HCT116 (cell line): ENCODE measurements at regions not wholly inside any gene's neighbourhood (a gene's known extent, or its start where the extent isn't known, plus 50 kb on each side); places are given as distances from the start of the nearest gene placed in this dataset.

Experiments used
- ATAC-seq: fragments of 200-7000 bp; cut with Tn5 transposase; 2 replicates; pipeline ENCODE4 v1.9.1; 2020; ENCODE audit warnings: mild to moderate bottlenecking, moderate library complexity
- BruUV-seq: library from RNA; stranded (reverse); fragments of 400-500 nt; replicated peaks from 2 replicates; lab custom pipeline; 2021; lab: Mats Ljungman, UMichigan
- CTCF ChIA-PET: fragments of 300-600 bp; sonication (Branson Sonifier 250); formaldehyde crosslinking; loops from one replicate; lab custom pipeline; 2021; ENCODE audit warnings: antibody characterized with exemption; lab: Charles Lee
- POLR2A ChIA-PET: fragments of 300-600, 350-600 bp; sonication (Branson Sonifier 250); formaldehyde crosslinking; loops from one replicate; lab custom pipeline; 2021; ENCODE audit warnings: antibody characterized with exemption; lab: Charles Lee
- RAD21 ChIA-PET, 2 experiments: fragments of 300-600 bp; sonication (Branson Sonifier 250); formaldehyde crosslinking; loops; one replicate each; lab custom pipeline; 2023; ENCODE audit warnings: low total read pairs in 2 of 2; ENCODE audit not compliant: uncharacterized antibody in 2 of 2, unreplicated experiment in 2 of 2, low non-redundant PET in 1 of 2; lab: Charles Lee
- DNase-seq: peaks from one replicate; pipeline ENCODE4 v3.0.0-alpha.2; 2010; ENCODE audit warnings: low read depth, low spot score
- H2AFZ ChIP-seq: fragments of 200-600 bp; shearing (Covaris generic), sonication (generic); 2 replicates; pipeline ENCODE4 v1.6.1; 2017; ENCODE audit warnings: low read depth, mixed run types, mixed read lengths, antibody characterized with exemption, low read length; ENCODE audit not compliant: poor library complexity, severe bottlenecking
- H3K27ac ChIP-seq: 2 replicates; pipeline ENCODE4 v1.5.1; 2012; ENCODE audit warnings: low read depth, low read length
- H3K27me3 ChIP-seq: fragments of 200-600 bp; sonication (generic); 2 replicates; pipeline ENCODE4 v1.6.1; 2016; ENCODE audit warnings: mixed run types, low read length, mixed read lengths; ENCODE audit not compliant: insufficient read depth
- H3K36me3 ChIP-seq, 2 experiments: fragments of 200-500 bp in 1 of 2; fragments of 200-600 bp in 1 of 2; sonication (Bioruptor generic) in 1 of 2; sonication (generic) in 1 of 2; 2 replicates each; pipeline versions ENCODE4 v1.5.1 to v1.6.1; 2014 to 2016; ENCODE audit warnings: low read length in 2 of 2, inconsistent platforms in 1 of 2, mixed read lengths in 1 of 2, mixed run types in 1 of 2; ENCODE audit not compliant: insufficient read depth in 2 of 2, control insufficient read depth in 1 of 2
- H3K4me1 ChIP-seq, 2 experiments: fragments of 200-600 bp in 1 of 2; sonication (generic) in 1 of 2; 2 replicates each; pipeline versions ENCODE4 v1.5.1 to v1.6.1; 2012 to 2017; ENCODE audit warnings: low read length in 2 of 2, inconsistent platforms in 1 of 2, mild to moderate bottlenecking in 1 of 2, mixed read lengths in 1 of 2, mixed run types in 1 of 2, moderate library complexity in 1 of 2; ENCODE audit not compliant: insufficient read depth in 2 of 2, control insufficient read depth in 1 of 2
- H3K4me2 ChIP-seq: fragments of 200-600 bp; sonication (generic); 2 replicates; pipeline ENCODE4 v1.6.1; 2017; ENCODE audit warnings: mixed run types, low read length, mixed read lengths
- H3K4me3 ChIP-seq, 2 experiments: fragments of 200-600 bp in 1 of 2; sonication (generic) in 1 of 2; replicated peaks in 1 of 2; 2 replicates each; pipeline ENCODE4 v1.5.1; 2011 to 2016; ENCODE audit warnings: low read length in 2 of 2, control low read depth in 1 of 2, low read depth in 1 of 2, mild to moderate bottlenecking in 1 of 2, mixed read lengths in 1 of 2, mixed run types in 1 of 2
- H3K79me2 ChIP-seq: fragments of 200-600 bp; sonication (generic); 2 replicates; pipeline ENCODE4 v1.6.1; 2017; ENCODE audit warnings: mild to moderate bottlenecking, mixed run types, low read length, moderate library complexity, mixed read lengths; ENCODE audit not compliant: insufficient read depth
- H3K9ac ChIP-seq: fragments of 200-600 bp; sonication (generic); 2 replicates; pipeline ENCODE4 v1.6.1; 2016; ENCODE audit warnings: low read length, mixed read lengths
- H3K9me2 ChIP-seq: fragments of 200-600 bp; sonication (generic), shearing (Covaris generic); 2 replicates; pipeline ENCODE4 v1.6.1; 2017; ENCODE audit warnings: mixed run types, mild to moderate bottlenecking, moderate library complexity; ENCODE audit not compliant: insufficient read depth
- H3K9me3 ChIP-seq, 2 experiments: fragments of 200-500 bp in 1 of 2; fragments of 200-600 bp in 1 of 2; sonication (Bioruptor generic) in 1 of 2; sonication (generic) in 1 of 2; 2 replicates each; pipeline ENCODE4 v1.6.1; 2014 to 2017; ENCODE audit warnings: low read length in 2 of 2, mixed read lengths in 2 of 2, inconsistent platforms in 1 of 2, low read depth in 1 of 2, mild to moderate bottlenecking in 1 of 2, mixed run types in 1 of 2, moderate library complexity in 1 of 2; ENCODE audit not compliant: control insufficient read depth in 1 of 2, insufficient read depth in 1 of 2
- H4K20me1 ChIP-seq: fragments of 200-600 bp; sonication (generic), shearing (Covaris generic); 2 replicates; pipeline ENCODE4 v1.6.1; 2017; ENCODE audit warnings: mixed run types, mild to moderate bottlenecking, moderate library complexity; ENCODE audit not compliant: insufficient read depth
- EGR1 ChIP-seq: IDR thresholded peaks from 2 replicates; pipeline ENCODE4 v1.6.1; 2012; ENCODE audit warnings: low read depth
- ELF1 ChIP-seq: IDR thresholded peaks from 2 replicates; pipeline ENCODE4 v1.6.1; 2012; ENCODE audit warnings: low read depth, borderline replicate concordance
- EZH2 ChIP-seq: fragments of 200-600 bp; sonication (generic); IDR thresholded peaks from 2 replicates; pipeline ENCODE4 v1.6.1; 2017; ENCODE audit warnings: antibody characterized with exemption, mixed run types
- MAX ChIP-seq: IDR thresholded peaks from 2 replicates; pipeline ENCODE4 v1.6.1; 2012
- POLR2A ChIP-seq: IDR thresholded peaks from 2 replicates; pipeline ENCODE4 v1.7.0; 2011; ENCODE audit warnings: borderline replicate concordance; ENCODE audit not compliant: insufficient read depth, insufficient read length; ENCODE audit errors: extremely low read depth
- POLR2AphosphoS5 ChIP-seq: IDR thresholded peaks from 2 replicates; pipeline ENCODE4 v1.6.1; 2011; ENCODE audit warnings: mild to moderate bottlenecking, low read depth, low read length, moderate library complexity
- RAD21 ChIP-seq: IDR thresholded peaks from 2 replicates; pipeline ENCODE4 v1.6.1; 2012; ENCODE audit warnings: low read depth, mild to moderate bottlenecking
- REST ChIP-seq: IDR thresholded peaks from 2 replicates; pipeline ENCODE4 v1.6.1; 2012; ENCODE audit warnings: low read depth
- ZBTB33 ChIP-seq: IDR thresholded peaks from 2 replicates; pipeline ENCODE4 v1.6.1; 2011; ENCODE audit warnings: mild to moderate bottlenecking, low read length, moderate library complexity; ENCODE audit not compliant: insufficient replicate concordance; ENCODE audit errors: extremely low read depth
- ZFX ChIP-seq: fragments of 450-650 bp; IDR thresholded peaks from 2 replicates; pipeline ENCODE4 v1.6.1; 2017
- ZNF274 ChIP-seq: fragments of 200-500 bp; sonication (Bioruptor generic); IDR thresholded peaks from 2 replicates; pipeline ENCODE4 v1.6.1; 2014; ENCODE audit warnings: mild to moderate bottlenecking, low read depth, low read length, inconsistent platforms
- intact Hi-C: fragments of 100-400 bp; cut with micrococcal nuclease; formaldehyde crosslinking; loops from 2 replicates; pipeline ENCODE4 v1.10.0; 2022

- no peaks in the 10 kb centered on the region for H3K36me3 ChIP-seq
- H4K20me1 ChIP-seq, result no peaks in the 10 kb centered on the region
Observed at GRCh38 chrX:53746718-53747117, 60.2 kb upstream of the HUWE1 start.

More at GRCh38 chrX:53746718-53747117, 60.2 kb upstream of the HUWE1 start:
- no peak overlapping the region for H2AFZ ChIP-seq
- no peaks in the 10 kb centered on the region for H3K79me2 ChIP-seq
- RAD21 ChIA-PET, result no interaction called here
- H3K9me2 ChIP-seq, result no peaks in the 10 kb centered on the region
- POLR2A ChIA-PET, result no interaction called here
- H3K9ac ChIP-seq, result no peak overlapping the region
- no peak overlapping the region for H3K4me2 ChIP-seq
- H3K27me3 ChIP-seq, result no peaks in the 10 kb centered on the region
- CTCF ChIA-PET, result no interaction called here
- no peak for DNase-seq
- BruUV-seq, result no TSS peak
- H3K4me3 ChIP-seq, result no peak overlapping the region
- no peaks in the 10 kb centered on the region for H3K4me1 ChIP-seq
- no peak for ATAC-seq
- TF ChIP-seq MAX, result no peak
- no peak for TF ChIP-seq ELF1
- TF ChIP-seq REST, result no peak
- TF ChIP-seq POLR2A, result no peak
- TF ChIP-seq EGR1, result no peak
- no peak for TF ChIP-seq POLR2AphosphoS5
- no peak for TF ChIP-seq ZNF274
- TF ChIP-seq RAD21, result no peak
- TF ChIP-seq EZH2, result no peak
- TF ChIP-seq ZBTB33, result no peak
- no peak for TF ChIP-seq ZFX
- TF ChIP-seq, all 23 proteins: peak for 0
- intact Hi-C loops, result no loop called here
- Histone ChIP-seq H3K27ac (no peak overlapping the region), H3K9me3 (no peaks in the 10 kb centered on the region)
